GM13976 (cell line): ENCODE measurements at regions not wholly inside any gene's neighbourhood (a gene's known extent, or its start where the extent isn't known, plus 50 kb on each side); places are given as distances from the start of the nearest gene placed in this dataset.

Experiments used
- DNase-seq: peaks from one replicate; pipeline ENCODE4 v3.0.0; 2012; ENCODE audit warnings: low spot score
- CTCF ChIP-seq: IDR thresholded peaks from 2 replicates; pipeline ENCODE4 v1.5.1; 2012; ENCODE audit warnings: borderline replicate concordance, mild to moderate bottlenecking; ENCODE audit not compliant: insufficient read depth; ENCODE audit errors: extremely low read depth, missing control alignments, control extremely low read depth
- in situ Hi-C: fragments of 300-500 bp; cut with MboI; formaldehyde crosslinking; loops from one replicate; pipeline ENCODE4 v1.12.0; 2022; ENCODE audit warnings: low sequenced_read_pairs, mixed read lengths, inconsistent platforms; ENCODE audit not compliant: unreplicated experiment

- in situ Hi-C loops: no loop called here
- no peak for DNase-seq
- no peak for TF ChIP-seq CTCF
Measured at GRCh38 chr3:187522890-187523289, 147.3 kb downstream of the SST start.

GRCh38 chr3:187522293-187522692 lies 147.9 kb downstream of the SST start:
- in situ Hi-C loops: no loop called here
- DNase-seq: no peak
- TF ChIP-seq CTCF: no peak

GRCh38 chr3:187521546-187521945 lies 148.6 kb downstream of the SST start:
- in situ Hi-C loops: no loop called here
- TF ChIP-seq CTCF: no peak
- DNase-seq: no peak

GRCh38 chr3:187520027-187520945 lies 149.9 kb downstream of the SST start:
- no peak for DNase-seq
- in situ Hi-C loops: no loop called here
- TF ChIP-seq CTCF: no peak

- no peak for TF ChIP-seq CTCF
- in situ Hi-C loops: no loop called here
- no peak for DNase-seq
Measured at GRCh38 chr3:187519428-187519890, 150.7 kb downstream of the SST start.

- TF ChIP-seq CTCF: no peak
- no peak for DNase-seq
- in situ Hi-C loops: no loop called here
Measured at GRCh38 chr3:187518616-187519015, 150.4 kb downstream of the RTP4 start.
